ENCODE measurements at regions not wholly inside any gene's neighbourhood (a gene's known extent, or its start where the extent isn't known, plus 50 kb on each side); places are given as distances from the start of the nearest gene placed in this dataset.

- DNase-seq: no peak
Observed at GRCh38 chr5:103374473-103374963, 116.0 kb downstream of the MACIR start.

GRCh38 chr5:103373597-103374472 is 115.3 kb downstream of the MACIR start:
- DNase-seq: no peak

- no peak for DNase-seq
Observed at GRCh38 chr5:103371046-103371607, 112.6 kb downstream of the MACIR start.

- DNase-seq: no peak
Observed at GRCh38 chr5:103369125-103370120, 110.9 kb downstream of the MACIR start.

- no peak for DNase-seq
Observed at GRCh38 chr5:103367702-103368101, 109.1 kb downstream of the MACIR start.

- no peak for DNase-seq
Observed at GRCh38 chr5:103366918-103367549, 108.5 kb downstream of the MACIR start.

- no peak for DNase-seq
Observed at GRCh38 chr5:103364074-103364473, 105.5 kb downstream of the MACIR start.

GRCh38 chr5:103362211-103362610 is 103.6 kb downstream of the MACIR start:
- no peak for DNase-seq

GRCh38 chr5:103360475-103360874 is 101.9 kb downstream of the MACIR start:
- DNase-seq: no peak

- DNase-seq: no peak
Observed at GRCh38 chr5:103358305-103358995, 99.9 kb downstream of the MACIR start.

- no peak for DNase-seq
Observed at GRCh38 chr5:103357636-103358035, 99.1 kb downstream of the MACIR start.

GRCh38 chr5:103356350-103357091 is 98.0 kb downstream of the MACIR start:
- DNase-seq: no peak

GRCh38 chr5:103355579-103355978 is 97.0 kb downstream of the MACIR start:
- DNase-seq: no peak

- DNase-seq: no peak
Observed at GRCh38 chr5:103354446-103354845, 95.9 kb downstream of the MACIR start.

- no peak for DNase-seq
Observed at GRCh38 chr5:103353581-103353980, 95.0 kb downstream of the MACIR start.

GRCh38 chr5:103347716-103348423 is 89.3 kb downstream of the MACIR start:
- no peak for DNase-seq

- DNase-seq: no peak
Observed at GRCh38 chr5:103346162-103346748, 87.7 kb downstream of the MACIR start.

- DNase-seq: no peak
Observed at GRCh38 chr5:103345461-103345860, 86.9 kb downstream of the MACIR start.

GRCh38 chr5:103340717-103341388 is 82.3 kb downstream of the MACIR start:
- peak; percentile 60 for DNase-seq
